Stimulated activated CD8-positive, alpha-beta memory T cell treated with anti-CD3 and anti-CD28 coated beads, Interleukin-4, amount 100 ng/mL, for 4 hours (primary cell): ENCODE measurements at regions not wholly inside any gene's neighbourhood (a gene's known extent, or its start where the extent isn't known, plus 50 kb on each side); places are given as distances from the start of the nearest gene placed in this dataset.

Experiments
- DNase-seq, 2 donors: peaks; one replicate each; pipeline ENCODE4 v3.0.0-alpha.2; 2020; ENCODE audit warnings: low read depth in 2 of 2, low spot score in 1 of 2

DNA sequence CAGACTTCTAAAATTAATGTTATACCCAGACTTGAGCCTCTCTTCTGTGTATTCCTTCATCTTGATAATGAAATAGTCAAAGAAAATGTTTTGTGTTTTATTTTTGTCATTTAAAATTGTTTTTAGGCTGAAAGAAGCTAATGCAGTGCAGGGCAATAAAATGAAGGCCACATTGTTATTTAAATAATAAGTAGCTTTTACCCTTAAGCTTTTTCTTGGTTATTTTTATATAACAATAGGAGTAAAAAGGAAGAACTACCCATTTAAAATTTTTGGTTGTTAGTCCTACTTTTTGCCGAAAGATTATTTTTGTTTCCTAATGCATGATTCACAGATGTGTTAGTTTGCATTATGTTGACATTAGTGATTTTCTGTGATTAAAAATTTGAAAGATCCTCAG is 181.0 kb upstream of the MEOX2 start:
- no peak for DNase-seq

DNA sequence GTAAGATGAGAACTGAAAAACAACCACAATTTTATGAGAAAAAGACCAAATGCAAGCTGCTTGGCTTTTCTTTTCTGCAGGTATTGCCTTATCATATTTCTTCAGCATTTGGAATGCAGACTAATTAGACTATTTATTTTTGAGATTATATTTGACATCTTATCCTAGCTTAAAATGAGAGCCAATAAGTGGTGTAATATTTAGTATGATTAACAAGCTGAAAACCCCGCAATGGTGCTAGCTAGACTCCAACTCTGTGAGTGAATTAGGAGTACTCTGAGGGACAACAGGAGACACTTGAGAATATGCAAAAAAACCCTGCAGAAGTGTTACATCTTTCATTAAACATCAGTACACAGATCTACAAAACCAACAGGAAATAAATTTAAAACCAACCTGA is 180.3 kb upstream of the MEOX2 start:
- DNase-seq: no peak

DNA sequence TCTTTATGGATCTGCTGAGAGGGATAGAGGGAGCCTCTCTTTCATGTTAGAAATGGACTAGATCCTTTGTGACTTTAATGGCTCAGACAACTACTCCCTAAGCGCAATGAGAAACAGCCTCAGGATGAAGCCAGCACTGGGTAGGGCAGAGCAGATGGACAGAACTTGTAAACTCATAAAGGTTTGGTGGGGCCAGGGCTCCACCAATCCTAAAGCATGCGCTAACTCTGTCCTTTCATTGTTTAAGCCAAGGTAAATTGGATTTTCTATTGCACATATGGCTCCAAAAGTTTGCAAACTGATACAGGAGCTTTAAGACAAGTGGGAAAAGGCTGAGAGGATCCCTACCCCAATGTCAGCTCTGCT is 178.1 kb upstream of the MEOX2 start:
- no peak for DNase-seq

DNA sequence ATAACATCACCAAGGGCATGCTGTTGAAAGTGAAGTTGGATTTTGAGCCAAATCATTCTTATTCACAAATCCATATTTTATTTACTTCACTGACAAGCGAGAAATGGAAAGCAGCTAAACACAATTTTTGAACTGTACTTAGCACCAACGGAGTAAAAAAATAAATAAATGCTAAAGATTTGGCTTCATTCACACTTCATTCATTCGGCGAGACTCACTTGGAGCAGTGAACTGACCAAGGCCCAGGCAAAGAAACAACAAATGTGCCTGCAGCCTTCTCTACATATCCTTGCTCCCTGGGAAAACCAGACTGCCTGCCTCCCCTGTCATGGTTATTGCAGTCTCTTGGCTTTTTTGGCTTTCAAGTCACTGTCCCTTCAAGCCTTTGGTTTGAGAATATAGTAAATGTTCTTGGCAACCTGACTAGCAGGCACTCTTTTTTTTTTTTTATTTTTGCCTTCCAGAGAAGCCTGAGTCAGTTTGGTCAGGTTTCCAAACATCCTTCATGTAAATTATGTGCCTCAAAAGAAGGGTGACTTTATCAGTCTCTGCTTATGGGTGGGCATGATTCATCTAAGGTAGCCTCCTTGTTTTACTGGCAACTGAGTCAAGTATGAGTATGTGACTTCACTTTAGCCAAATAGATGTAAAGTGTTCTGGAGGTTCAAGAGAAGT is 177.6 kb upstream of the MEOX2 start:
- no peak for DNase-seq

DNA sequence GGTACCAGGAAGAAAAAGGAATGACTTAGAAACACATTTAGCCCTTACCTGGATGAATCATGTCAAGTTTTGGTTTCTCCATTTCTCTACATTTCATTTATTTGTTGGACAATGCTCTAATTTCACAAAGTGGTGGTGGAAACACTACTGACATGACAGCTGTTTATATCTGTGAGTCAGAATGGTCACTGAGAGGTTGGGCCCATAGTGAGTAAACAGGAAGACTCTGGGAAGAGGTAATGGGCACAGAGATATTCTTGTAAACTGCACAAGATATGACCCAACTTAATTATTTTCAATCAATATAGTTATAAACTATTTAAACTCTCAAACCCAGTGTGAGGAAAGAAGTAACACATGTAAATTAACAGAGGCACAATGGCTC is 176.3 kb upstream of the MEOX2 start:
- no peak for DNase-seq

DNA sequence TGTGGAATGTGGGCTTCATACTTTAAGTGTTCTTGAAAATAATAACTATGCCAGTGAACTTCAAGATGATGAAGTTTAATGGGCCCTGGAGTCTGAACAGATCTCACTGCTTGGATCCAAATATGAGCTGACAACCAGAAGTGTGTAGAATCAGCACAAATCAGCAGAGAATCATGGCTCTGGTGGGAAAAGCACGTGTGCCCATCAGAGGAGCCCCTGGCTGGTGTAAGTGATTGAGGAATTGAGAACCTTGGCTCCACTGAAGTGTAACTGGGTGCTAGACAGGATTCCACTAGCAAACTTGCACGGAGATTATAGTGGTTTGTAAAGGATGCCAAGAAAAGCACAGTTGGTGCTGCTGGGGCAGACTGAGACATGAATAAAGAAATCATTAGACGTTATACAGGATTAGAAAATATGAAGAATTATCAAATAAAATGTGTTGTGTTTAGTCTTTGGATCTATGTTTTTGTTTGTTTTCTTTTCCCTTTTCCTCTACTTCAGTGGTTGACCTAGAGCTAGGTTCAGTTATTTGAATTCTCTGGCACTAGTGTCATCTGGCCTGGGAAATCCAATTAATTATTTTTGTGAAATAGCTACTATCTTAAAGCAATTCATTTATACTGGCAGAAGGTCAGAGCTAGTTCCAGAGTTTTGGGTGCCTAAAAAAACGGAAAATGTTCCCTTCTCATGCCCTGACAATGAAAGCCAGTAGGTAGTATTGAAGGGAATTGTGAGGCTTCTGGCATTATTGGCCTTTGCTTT is 175.7 kb upstream of the MEOX2 start:
- no peak for DNase-seq

DNA sequence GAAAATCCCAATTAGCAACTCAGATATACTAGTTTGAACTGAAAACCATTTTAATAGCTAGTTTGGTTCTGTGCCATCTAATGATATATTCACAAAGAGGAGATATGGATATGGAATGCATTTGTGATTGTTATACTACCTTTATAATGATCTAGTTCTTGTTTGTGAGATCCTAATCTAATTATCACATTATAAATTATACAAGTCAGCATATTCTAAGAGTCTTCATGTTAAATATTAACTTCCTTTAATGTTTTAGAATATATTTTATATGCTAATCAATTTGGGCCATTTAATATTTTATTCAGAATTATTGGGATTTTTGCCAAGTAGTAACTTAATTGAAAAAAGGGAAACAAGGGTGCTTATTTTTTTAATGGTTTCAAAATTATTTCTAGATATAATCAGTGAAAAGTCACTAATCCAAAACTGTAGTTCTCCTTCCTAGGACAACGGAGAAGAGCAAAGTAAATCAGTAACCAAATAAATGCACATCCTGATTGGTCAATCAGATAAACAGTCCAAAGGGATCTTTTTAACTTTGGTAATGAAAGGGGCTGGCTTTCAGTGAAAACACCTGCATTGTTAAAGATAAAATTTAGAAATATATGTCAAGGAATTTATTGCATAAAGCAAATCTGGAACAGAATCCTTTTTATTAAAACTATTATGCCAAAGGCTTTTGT is 173.9 kb upstream of the MEOX2 start:
- DNase-seq: no peak

DNA sequence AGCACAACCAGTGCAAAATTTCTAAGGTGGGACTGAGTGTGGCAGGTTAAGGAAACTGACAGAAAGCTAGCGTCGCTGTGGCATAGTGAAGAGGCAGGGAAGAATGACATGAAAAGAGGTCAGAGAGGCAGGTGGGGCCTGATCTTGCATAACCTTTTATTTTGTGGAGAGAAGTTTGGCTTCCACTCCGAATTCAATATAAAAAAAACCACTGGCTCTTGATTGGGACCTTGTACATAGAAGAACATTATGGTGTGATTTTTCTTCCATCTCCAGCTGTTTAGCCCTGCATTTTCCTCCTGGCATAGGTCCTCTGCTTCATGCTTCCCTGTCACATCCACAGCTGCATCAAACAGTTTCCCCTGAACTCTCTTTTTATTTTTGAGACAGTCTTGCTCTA is 170.5 kb upstream of the MEOX2 start:
- DNase-seq: no peak

DNA sequence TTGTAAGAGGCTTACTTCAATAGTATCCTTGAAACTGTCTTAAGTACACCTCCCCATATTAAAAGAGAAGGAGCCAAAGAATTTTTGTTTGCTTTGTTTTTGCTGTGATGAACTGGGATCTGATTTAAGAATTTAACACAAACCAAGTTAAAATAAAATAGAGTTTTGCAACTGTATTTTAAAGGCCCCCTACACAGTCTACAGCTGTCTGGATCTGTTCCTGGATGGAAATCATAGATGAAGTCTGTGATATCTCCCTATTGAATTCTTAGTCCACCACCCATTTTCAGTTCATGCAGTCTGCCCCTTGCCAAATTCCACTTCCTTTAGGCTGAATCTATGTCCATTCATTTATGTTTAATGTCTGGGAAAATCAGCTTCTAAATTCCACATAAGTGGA is 169.8 kb upstream of the MEOX2 start:
- DNase-seq: no peak

DNA sequence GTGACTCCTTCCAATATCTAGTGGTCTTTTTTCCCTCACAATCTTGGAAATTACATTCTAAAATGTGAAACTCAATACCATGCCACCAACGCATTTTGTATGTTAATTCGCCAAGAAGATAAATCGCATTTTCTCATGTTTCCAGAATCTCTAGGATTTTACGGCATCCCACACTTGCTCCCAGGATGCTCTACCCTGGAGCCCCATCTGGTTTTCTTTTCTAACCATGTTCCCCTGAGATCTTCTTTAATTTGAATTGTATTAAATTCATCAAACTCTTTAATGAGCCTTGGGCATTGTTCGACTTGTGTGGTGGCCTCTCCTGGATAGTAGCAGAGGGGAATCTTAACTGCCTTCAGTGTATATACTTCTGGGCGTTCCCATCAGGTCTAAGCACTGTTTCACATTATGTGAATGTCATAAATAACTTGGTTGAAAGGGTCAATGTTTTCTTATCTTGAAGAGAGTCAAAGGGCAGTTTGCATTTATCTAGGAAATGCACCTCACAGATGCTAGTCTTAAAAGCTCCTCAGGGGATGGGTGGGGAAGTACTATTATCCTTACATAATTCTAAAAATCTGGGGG is 169.1 kb upstream of the MEOX2 start:
- no peak for DNase-seq

DNA sequence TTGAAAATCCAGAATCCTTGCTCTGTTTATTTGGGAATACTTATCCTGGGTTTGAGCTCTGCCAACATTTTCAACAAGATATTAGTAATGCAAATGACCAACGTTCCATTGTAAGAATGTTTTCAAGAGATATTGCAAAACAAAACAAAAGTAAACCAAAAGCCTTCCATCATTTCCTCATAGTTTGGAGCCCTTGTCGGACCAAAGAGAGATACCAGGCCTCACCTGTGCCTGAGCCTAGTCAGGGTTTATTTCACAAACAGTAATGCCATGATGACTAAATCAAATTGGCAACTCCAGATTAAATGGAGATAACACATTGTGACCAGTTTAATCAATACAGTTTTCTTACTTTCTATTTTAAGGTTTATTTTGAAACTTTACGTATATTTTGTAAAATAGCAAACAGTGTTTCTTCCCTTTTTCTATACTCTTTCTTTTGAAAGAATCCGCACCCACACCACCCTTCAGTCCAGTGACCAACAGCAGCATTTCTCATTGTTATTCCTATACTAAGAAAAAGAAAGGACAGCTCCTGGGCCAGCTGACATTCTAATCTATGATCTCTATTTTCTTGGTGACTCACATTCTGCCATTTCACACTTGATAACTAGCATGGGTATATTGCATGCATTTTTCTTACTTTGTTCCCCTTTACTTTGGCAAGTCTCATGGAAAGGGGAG is 168.5 kb upstream of the MEOX2 start:
- DNase-seq: no peak

DNA sequence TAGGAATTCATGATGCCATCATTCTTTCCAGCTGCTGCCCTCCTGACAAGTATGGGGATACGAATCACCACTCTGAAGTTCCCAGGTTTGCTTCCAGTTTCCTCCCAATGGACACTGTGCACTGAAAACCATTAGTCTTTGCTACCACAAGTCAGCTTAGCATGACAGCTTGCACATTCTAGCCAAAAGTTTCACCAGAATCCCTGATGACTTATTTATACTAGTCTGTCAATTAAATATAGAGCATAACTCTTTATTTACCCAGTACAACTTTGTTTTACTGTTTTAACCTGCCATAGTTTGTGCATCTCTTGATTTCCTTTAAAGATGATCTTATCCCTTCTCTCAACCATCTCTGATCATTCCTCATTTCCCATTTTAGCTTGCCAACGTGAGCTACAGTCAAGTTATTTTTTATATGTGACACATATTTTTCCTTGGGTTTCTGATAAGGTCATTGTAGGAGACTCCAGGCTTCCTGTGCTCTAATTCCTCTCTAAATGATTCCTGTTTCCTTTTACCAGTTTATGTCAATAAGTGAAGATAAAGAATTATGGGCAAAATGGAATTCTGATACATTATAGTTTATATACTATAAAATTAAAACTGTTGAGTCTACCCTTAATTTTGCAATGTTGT is 167.5 kb upstream of the MEOX2 start:
- DNase-seq: no peak

DNA sequence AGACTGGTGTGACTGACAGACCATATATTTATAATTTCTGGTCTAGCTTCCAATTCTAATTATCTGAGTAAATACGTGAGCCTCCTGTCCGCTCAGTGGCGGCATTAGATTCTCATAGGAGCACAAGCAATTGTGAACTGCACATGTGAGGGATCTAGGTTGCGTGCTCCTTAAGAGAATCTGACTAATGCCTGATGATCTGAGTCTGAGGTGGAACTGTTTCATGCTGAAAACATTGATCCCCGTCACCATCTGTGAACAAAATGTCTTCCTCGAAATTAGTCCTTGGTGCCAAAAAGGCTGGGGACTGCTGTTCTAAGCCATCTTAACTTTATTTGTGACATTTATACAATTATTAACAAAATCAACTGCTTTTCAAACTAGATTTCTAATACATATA is 164.7 kb upstream of the MEOX2 start:
- no peak for DNase-seq

DNA sequence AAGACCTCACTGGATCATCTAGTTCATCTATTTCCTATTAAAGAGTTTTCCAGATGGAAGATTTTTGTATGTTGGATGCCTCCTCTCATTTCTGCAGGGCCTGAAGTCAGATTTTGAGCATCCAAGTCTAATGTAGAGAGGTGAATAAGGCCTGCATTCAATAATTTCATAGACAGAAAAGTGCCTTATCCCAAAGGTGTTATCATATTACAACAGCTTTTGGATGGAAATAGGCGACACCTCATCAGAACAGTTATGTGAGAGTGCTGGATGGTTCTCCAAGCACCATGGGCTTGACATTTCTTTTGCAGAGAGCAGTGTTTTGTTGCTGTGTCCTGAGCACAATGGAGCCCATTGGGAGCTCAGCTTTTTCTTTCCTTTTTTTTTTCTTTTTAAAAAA is 162.4 kb upstream of the MEOX2 start:
- DNase-seq: no peak

DNA sequence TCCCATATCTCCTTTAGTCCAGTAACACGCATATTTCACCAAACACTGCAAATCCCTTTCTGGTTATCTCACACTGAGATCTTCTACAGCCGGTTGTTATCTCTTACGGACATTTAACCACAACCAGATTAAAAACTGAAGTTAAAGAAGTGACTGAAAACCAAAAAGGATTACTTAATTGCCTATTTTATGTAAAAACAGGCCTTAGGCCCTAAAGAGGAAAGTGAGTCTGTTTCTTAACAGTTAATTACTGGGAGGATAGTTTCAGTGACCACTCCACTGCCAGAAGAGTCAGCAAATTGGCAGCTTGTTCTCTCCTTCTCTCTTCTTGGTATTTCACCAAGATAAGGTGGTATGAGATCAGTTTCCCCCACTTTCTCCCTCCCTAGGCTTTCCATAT is 161.9 kb upstream of the MEOX2 start:
- DNase-seq: no peak

DNA sequence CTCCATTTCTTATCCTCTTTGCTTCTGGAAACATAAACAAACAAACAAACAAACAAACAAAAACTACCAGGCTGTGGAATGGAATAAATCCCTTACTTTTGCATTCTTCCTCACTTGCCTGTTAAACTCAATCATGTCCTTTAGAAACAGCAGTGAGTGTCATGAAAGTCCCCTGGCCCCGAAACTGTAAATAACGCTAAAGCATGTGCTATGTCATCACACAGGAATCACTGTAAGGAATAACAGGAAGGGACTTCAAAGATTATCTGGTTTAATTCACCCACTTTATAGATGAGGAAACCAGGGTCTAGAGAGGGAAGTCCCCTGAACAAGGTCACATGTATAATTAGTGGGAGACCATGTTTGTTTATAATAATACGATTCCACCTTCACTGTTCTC is 159.4 kb upstream of the MEOX2 start:
- DNase-seq: no peak

DNA sequence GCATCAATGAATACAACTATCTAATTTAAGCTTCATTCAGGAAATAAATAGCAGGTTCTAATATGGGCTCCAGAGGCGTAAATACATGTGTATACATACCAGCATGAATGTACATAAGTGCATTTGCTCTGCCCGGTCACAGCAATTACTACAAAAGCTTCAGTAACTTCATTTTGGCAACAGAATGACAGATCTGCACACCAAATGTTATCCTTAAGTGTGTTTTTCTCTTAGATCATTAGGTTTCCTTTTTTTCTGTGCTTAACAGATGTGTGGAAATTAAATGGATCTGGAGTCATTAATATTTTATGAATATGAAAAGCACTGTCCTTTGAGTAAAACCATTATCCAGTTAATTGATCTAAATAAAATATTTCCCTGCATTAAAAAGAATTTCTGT is 159.0 kb upstream of the MEOX2 start:
- DNase-seq: no peak

DNA sequence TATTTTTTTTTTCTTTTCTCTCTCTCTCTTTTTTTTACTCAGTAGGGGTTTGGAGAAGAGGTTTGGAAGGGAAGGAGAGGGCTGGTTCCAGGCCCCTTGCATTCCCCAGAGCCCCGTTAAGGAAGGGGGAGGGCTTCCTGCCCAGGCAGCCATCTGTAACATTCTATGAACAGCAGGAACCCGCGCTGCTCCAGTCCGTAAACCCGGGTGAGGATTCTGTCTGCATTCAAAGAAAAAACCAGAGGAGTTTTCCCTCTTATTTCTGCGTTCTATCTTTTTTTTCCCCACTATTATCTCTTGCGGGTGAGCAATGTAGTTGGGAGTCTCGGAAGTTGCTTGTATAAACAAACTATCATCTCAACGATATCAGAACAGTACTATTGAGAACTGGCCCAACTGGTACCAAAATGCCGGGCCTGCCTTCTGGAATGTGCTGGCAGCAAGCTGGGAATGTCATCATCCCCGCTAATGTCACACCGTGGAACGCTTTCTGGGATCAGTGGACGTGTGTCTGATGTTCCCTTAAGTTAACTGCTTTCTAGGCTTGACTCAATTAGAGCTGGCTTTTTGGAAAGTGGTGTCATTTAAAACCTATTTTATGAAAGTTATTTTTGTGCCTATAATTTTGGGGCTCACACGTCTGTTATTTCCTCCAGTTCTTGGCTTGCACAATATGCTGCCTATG is 153.1 kb upstream of the MEOX2 start:
- no peak for DNase-seq

DNA sequence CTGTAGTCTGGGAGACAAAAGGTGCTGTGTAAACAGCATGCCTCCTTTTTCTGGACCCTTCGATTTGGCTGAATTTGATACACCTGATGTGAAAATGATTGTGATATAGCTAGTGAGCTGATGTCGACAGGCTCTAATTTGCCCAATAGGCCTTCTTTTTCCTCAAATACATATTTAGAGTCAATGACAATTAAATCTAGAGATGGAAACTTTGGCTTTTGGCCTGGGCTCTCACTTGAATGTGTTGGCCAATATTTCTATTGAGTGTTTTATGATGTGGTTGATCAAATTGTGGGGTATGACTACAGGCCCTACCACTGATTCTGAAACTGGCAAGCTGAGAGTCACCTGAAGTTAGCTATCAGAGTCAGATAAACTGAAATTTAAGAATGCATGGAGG is 151.8 kb upstream of the MEOX2 start:
- DNase-seq: no peak

DNA sequence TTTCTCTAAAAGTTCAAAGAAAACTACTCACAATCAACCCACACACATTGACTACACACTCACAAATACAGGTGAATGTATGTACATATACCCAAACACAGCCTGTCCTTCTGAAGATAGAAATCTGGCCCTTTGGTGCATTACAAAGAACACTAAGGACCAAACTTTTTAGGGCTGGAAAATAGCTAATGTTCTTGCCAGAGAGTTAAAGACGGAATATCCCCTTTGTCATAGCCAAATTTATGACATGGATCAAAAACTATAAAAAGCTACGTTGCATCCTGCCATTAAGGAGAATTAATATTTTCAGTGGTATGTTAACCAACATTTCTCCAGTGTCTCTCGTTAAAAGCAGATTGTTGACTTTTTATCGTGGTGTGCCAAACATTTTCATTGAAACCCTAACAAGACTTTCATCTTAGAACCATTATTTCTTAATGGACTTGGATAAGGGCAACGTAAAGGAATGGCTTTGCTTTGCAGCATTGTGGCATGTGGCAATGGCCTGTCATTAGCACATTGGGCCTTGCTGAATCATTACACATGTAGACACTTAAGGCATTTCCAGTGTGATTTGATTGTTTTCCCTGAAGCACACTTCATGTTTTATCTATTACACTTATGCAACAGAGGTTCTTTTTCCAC is 150.9 kb upstream of the MEOX2 start:
- DNase-seq: no peak
